ENCODE measurements at regions not wholly inside any gene's neighbourhood (a gene's known extent, or its start where the extent isn't known, plus 50 kb on each side); places are given as distances from the start of the nearest gene placed in this dataset.

GRCh38 chr7:130874071-130874915, 140.3 kb upstream of the KLF14 start:
- Mint-ChIP-seq H3K27me3 (no peaks in the 10 kb centered on the region), H3K4me1 (peaks cover 9% of the 10 kb centered on the region), H3K27ac (peak overlapping the region; percentile 28), H3K4me3 (no peak overlapping the region), H3K9me3 (ENCODE audit: insufficient read depth) (no peaks in the 10 kb centered on the region)
- DNase-seq (no peak), ATAC-seq (ENCODE audit: low read depth) (no peak)
- H3K4me1 ChIP-seq (ENCODE audit: control insufficient read depth in 2 of 2, insufficient read depth in 2 of 2, low read length in 2 of 2) = no peaks in the 10 kb centered on the region
- TF ChIP-seq EZH2 (IDR thresholded peaks at IDR 0.05; ENCODE audit: borderline replicate concordance, insufficient read depth, low read depth, low read length, poor library complexity, severe bottlenecking) = no peak
- H4K20me1 ChIP-seq (ENCODE audit: control insufficient read depth, insufficient read depth, low read length, poor library complexity, severe bottlenecking) = peaks cover 29% of the 10 kb centered on the region
- WGBS (ENCODE audit: insufficient coverage) = 93% methylated on average over 6 of the region's 6 CpGs
- no peak overlapping the region for H3K27ac ChIP-seq (ENCODE audit: low read length in 2 of 2)
- H3K9ac ChIP-seq (ENCODE audit: low read length) = no peak overlapping the region
- no peak overlapping the region for H3K4me3 ChIP-seq (ENCODE audit: control extremely low read depth in 1 of 5, extremely low read depth in 1 of 5, insufficient read depth in 1 of 5, low read depth in 2 of 5, low read length in 4 of 5)
- H3K79me2 ChIP-seq (ENCODE audit: control insufficient read depth, insufficient read depth, low read length) = peaks cover 5% of the 10 kb centered on the region
- H3K4me2 ChIP-seq (replicated peaks; ENCODE audit: low read depth, low read length, poor library complexity, severe bottlenecking) = no peak overlapping the region
- peaks cover 12 to 57% of the 10 kb centered on the region in 2 experiments for H3K36me3 ChIP-seq (replicated peaks in 1 of 2; ENCODE audit: control extremely low read depth in 1 of 2, control insufficient read depth in 1 of 2, extremely low read depth in 1 of 2, insufficient read depth in 2 of 2, low read length in 1 of 2)
- ChIA-PET POLR2A (no interaction called here), CTCF (interaction anchor here (0.6 to 2.8 kb wide), 10 partner anchors 9 to 550 kb away, joined by 3 to 14 read pairs (median 3); no protein-coding TSS in a partner anchor)
- H3K9me3 ChIP-seq (ENCODE audit: control extremely low read depth in 1 of 3, control insufficient read depth in 2 of 3, insufficient read depth in 1 of 3, low read length in 2 of 3) = no peaks in the 10 kb centered on the region
- intact Hi-C loops (cut with micrococcal nuclease) = loop anchor here (5.0 kb wide), 1 partner anchor 548 kb away; no protein-coding TSS in a partner anchor
- H2AFZ ChIP-seq (ENCODE audit: insufficient read depth, low read depth, low read length, poor library complexity, severe bottlenecking) = no peak overlapping the region
- no peaks in the 10 kb centered on the region for H3K27me3 ChIP-seq (replicated peaks in 1 of 4; ENCODE audit: control extremely low read depth in 1 of 4, control insufficient read depth in 3 of 4, insufficient read depth in 4 of 4, low read length in 3 of 4)

GRCh38 chr7:130875265-130875741, 141.3 kb upstream of the KLF14 start:
- Histone ChIP-seq H3K4me2 (replicated peaks; ENCODE audit: low read depth, low read length, poor library complexity, severe bottlenecking) (no peak overlapping the region), H4K20me1 (ENCODE audit: control insufficient read depth, insufficient read depth, low read length, poor library complexity, severe bottlenecking) (peaks cover 29% of the 10 kb centered on the region), H3K27ac (ENCODE audit: low read length in 2 of 2) (no peak overlapping the region), H3K79me2 (ENCODE audit: control insufficient read depth, insufficient read depth, low read length) (peaks cover 5% of the 10 kb centered on the region), H3K9me3 (ENCODE audit: control extremely low read depth in 1 of 3, control insufficient read depth in 2 of 3, insufficient read depth in 1 of 3, low read length in 2 of 3) (no peaks in the 10 kb centered on the region), H3K4me3 (ENCODE audit: control extremely low read depth in 1 of 5, extremely low read depth in 1 of 5, insufficient read depth in 1 of 5, low read depth in 2 of 5, low read length in 4 of 5) (no peak overlapping the region), H2AFZ (ENCODE audit: insufficient read depth, low read depth, low read length, poor library complexity, severe bottlenecking) (no peak overlapping the region), H3K4me1 (ENCODE audit: control insufficient read depth in 2 of 2, insufficient read depth in 2 of 2, low read length in 2 of 2) (no peaks in the 10 kb centered on the region), H3K9ac (ENCODE audit: low read length) (no peak overlapping the region), H3K27me3 (replicated peaks in 1 of 4; ENCODE audit: control extremely low read depth in 1 of 4, control insufficient read depth in 3 of 4, insufficient read depth in 4 of 4, low read length in 3 of 4) (no peaks in the 10 kb centered on the region), H3K36me3 (replicated peaks in 1 of 2; ENCODE audit: control extremely low read depth in 1 of 2, control insufficient read depth in 1 of 2, extremely low read depth in 1 of 2, insufficient read depth in 2 of 2, low read length in 1 of 2) (peaks cover 12 to 53% of the 10 kb centered on the region in 2 experiments)
- no peak overlapping the region for H3K27ac Mint-ChIP-seq
- peak; percentile 53 for DNase-seq
- H3K9me3 Mint-ChIP-seq (ENCODE audit: insufficient read depth) = no peaks in the 10 kb centered on the region
- no peak overlapping the region for H3K4me3 Mint-ChIP-seq
- peaks cover 9% of the 10 kb centered on the region for H3K4me1 Mint-ChIP-seq
- peak; percentile 82 for ATAC-seq (ENCODE audit: low read depth)
- intact Hi-C loops (cut with micrococcal nuclease) = no loop called here
- ChIA-PET POLR2A (no interaction called here), CTCF (interaction anchor here (1.0 to 2.8 kb wide), 8 partner anchors 9 to 549 kb away, joined by 3 to 14 read pairs (median 3); no protein-coding TSS in a partner anchor)
- TF ChIP-seq CTCF (IDR thresholded peaks at IDR 0.05) (peak; percentile 89), EZH2 (IDR thresholded peaks at IDR 0.05; ENCODE audit: borderline replicate concordance, insufficient read depth, low read depth, low read length, poor library complexity, severe bottlenecking) (no peak)
- WGBS (ENCODE audit: insufficient coverage) = 97% methylated on average over 3 of the region's 6 CpGs
- no peaks in the 10 kb centered on the region for H3K27me3 Mint-ChIP-seq

Data from B cell (primary cell).